ENCODE measurements at regions not wholly inside any gene's neighbourhood (a gene's known extent, or its start where the extent isn't known, plus 50 kb on each side); places are given as distances from the start of the nearest gene placed in this dataset.

DNA sequence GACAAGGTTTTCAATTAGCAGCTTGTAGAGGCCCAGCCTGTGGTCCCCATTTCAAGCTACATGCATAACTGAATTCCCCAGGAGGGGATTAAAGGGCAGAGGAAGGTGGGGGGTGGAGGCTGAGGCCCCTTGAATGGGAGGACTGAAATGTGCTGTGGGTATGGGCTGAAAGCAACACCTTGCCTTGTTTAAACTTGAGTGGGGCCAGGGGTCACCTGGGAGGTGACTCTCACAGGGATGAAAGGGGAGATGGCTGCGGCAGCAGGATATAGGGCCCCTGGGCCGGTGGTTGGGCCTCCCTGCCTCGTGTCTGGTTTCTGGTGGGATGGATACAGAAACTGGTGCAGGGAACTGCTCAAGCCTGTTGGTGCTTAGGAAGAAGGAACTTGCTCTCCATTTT lies 225.9 kb upstream of the SPRED2 start:
- H2AFZ ChIP-seq (ENCODE audit: insufficient read depth, low read depth, low read length, poor library complexity, severe bottlenecking), result no peak overlapping the region
- H3K27ac Mint-ChIP-seq, result peak overlapping the region in 1 of 7 donors; percentile 18
- H3K27ac ChIP-seq (ENCODE audit: low read depth in 1 of 2, low read length in 2 of 2), result no peak overlapping the region
- no peak for DNase-seq
- H3K4me3 Mint-ChIP-seq, result no peak overlapping the region
- no peak overlapping the region for H3K4me2 ChIP-seq (replicated peaks; ENCODE audit: extremely low read depth, low read length, poor library complexity, severe bottlenecking)
- peaks cover 0 to 2% (median 0%) of the 10 kb centered on the region in 7 donors for H3K9me3 Mint-ChIP-seq
- no peaks in the 10 kb centered on the region for H3K4me1 Mint-ChIP-seq
- intact Hi-C loops (cut with micrococcal nuclease), result no loop called here
- no peaks in the 10 kb centered on the region for H3K79me2 ChIP-seq (ENCODE audit: insufficient read depth, low read length)
- TF ChIP-seq, protein P1, sequence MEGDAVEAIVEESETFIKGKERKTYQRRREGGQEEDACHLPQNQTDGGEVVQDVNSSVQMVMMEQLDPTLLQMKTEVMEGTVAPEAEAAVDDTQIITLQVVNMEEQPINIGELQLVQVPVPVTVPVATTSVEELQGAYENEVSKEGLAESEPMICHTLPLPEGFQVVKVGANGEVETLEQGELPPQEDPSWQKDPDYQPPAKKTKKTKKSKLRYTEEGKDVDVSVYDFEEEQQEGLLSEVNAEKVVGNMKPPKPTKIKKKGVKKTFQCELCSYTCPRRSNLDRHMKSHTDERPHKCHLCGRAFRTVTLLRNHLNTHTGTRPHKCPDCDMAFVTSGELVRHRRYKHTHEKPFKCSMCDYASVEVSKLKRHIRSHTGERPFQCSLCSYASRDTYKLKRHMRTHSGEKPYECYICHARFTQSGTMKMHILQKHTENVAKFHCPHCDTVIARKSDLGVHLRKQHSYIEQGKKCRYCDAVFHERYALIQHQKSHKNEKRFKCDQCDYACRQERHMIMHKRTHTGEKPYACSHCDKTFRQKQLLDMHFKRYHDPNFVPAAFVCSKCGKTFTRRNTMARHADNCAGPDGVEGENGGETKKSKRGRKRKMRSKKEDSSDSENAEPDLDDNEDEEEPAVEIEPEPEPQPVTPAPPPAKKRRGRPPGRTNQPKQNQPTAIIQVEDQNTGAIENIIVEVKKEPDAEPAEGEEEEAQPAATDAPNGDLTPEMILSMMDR (IDR thresholded peaks at IDR 0.05), result no peak
- no peaks in the 10 kb centered on the region for H3K36me3 Mint-ChIP-seq
- H3K27me3 ChIP-seq (ENCODE audit: control insufficient read depth in 2 of 2, insufficient read depth in 2 of 2, low read length in 2 of 2), result no peaks in the 10 kb centered on the region
- 100% methylated on average over 1 of the region's 3 CpGs for WGBS (ENCODE audit: insufficient coverage)
- no peak overlapping the region for H3K4me3 ChIP-seq (replicated peaks in 1 of 3; ENCODE audit: low read depth in 2 of 3, low read length in 3 of 3)
- H3K9me3 ChIP-seq (replicated peaks in 1 of 2; ENCODE audit: control insufficient read depth in 1 of 2, insufficient read depth in 1 of 2, low read length in 2 of 2), result no peaks in the 10 kb centered on the region
- no peaks in the 10 kb centered on the region for H4K20me1 ChIP-seq (ENCODE audit: insufficient read depth, low read length)
- H3K9ac ChIP-seq (ENCODE audit: insufficient read depth, low read length, poor library complexity, severe bottlenecking), result no peak overlapping the region
- H3K27me3 Mint-ChIP-seq (ENCODE audit: low read depth in 3 of 3), result peaks cover 3 to 5% (median 5%) of the 10 kb centered on the region in 3 donors
- no peaks in the 10 kb centered on the region for H3K36me3 ChIP-seq (replicated peaks in 1 of 2; ENCODE audit: control insufficient read depth in 1 of 2, insufficient read depth in 2 of 2, low read length in 2 of 2)
- H3K4me1 ChIP-seq (ENCODE audit: control insufficient read depth in 1 of 2, insufficient read depth in 2 of 2, low read length in 2 of 2), result no peaks in the 10 kb centered on the region

DNA sequence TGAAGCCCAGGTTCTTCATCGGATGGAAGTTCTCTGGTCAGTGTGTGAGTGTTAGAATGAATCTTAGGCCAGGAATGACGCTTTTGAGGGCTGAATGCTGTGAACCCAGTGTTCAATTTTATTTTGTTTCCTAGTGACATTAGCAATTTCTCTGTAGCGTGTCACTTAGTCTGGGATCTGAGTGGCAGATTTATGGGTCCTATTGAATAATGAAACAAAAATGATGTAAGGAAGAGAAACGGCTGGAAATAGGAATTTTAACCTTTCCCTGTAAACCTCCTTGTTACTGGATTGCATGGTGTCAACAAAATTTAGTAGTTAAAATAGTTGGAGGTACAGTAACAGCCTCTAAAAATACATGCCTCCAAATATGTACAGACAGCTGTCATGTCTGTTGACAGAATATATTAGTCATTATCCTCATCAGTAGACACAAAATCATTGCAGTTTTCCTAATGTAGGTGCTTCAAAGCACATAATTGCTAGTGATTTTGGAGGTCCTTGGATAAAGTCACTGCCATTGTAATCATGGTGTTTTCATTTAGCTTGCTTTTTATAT lies 223.8 kb upstream of the SPRED2 start:
- intact Hi-C loops (cut with micrococcal nuclease), result no loop called here
- H4K20me1 ChIP-seq (ENCODE audit: insufficient read depth, low read length), result no peaks in the 10 kb centered on the region
- H3K79me2 ChIP-seq (ENCODE audit: insufficient read depth, low read length), result no peaks in the 10 kb centered on the region
- H3K4me2 ChIP-seq (replicated peaks; ENCODE audit: extremely low read depth, low read length, poor library complexity, severe bottlenecking), result no peak overlapping the region
- H3K4me1 ChIP-seq (ENCODE audit: control insufficient read depth in 1 of 2, insufficient read depth in 2 of 2, low read length in 2 of 2), result no peaks in the 10 kb centered on the region
- WGBS (ENCODE audit: insufficient coverage), result 100% methylated on average over 2 of the region's 4 CpGs
- H3K9ac ChIP-seq (ENCODE audit: insufficient read depth, low read length, poor library complexity, severe bottlenecking), result no peak overlapping the region
- Mint-ChIP-seq H3K36me3 (no peaks in the 10 kb centered on the region), H3K4me1 (no peaks in the 10 kb centered on the region), H3K4me3 (no peak overlapping the region), H3K9me3 (peaks cover 0 to 1% (median 0%) of the 10 kb centered on the region in 7 donors), H3K27me3 (ENCODE audit: low read depth in 3 of 3) (peaks cover 3 to 5% (median 3%) of the 10 kb centered on the region in 3 donors), H3K27ac (no peak overlapping the region)
- H2AFZ ChIP-seq (ENCODE audit: insufficient read depth, low read depth, low read length, poor library complexity, severe bottlenecking), result no peak overlapping the region
- H3K27me3 ChIP-seq (ENCODE audit: control insufficient read depth in 2 of 2, insufficient read depth in 2 of 2, low read length in 2 of 2), result no peaks in the 10 kb centered on the region
- H3K27ac ChIP-seq (ENCODE audit: low read depth in 1 of 2, low read length in 2 of 2), result no peak overlapping the region
- no peaks in the 10 kb centered on the region for H3K9me3 ChIP-seq (replicated peaks in 1 of 2; ENCODE audit: control insufficient read depth in 1 of 2, insufficient read depth in 1 of 2, low read length in 2 of 2)
- H3K36me3 ChIP-seq (replicated peaks in 1 of 2; ENCODE audit: control insufficient read depth in 1 of 2, insufficient read depth in 2 of 2, low read length in 2 of 2), result no peaks in the 10 kb centered on the region
- TF ChIP-seq, protein P1 (IDR thresholded peaks at IDR 0.05), result no peak
- DNase-seq, result no peak
- H3K4me3 ChIP-seq (replicated peaks in 1 of 3; ENCODE audit: low read depth in 2 of 3, low read length in 3 of 3), result no peak overlapping the region

Measured in CD14-positive monocyte (primary cell).